MM.1S (cell line): ENCODE measurements at regions not wholly inside any gene's neighbourhood (a gene's known extent, or its start where the extent isn't known, plus 50 kb on each side); places are given as distances from the start of the nearest gene placed in this dataset.

Experiments
- CTCF ChIP-seq: fragments of 300-600 bp; sonication (generic); IDR thresholded peaks from 2 replicates; pipeline ENCODE4 v1.5.1; 2016; ENCODE audit warnings: antibody characterized with exemption, low read length, mixed read lengths
- EZH2 ChIP-seq: fragments of 300-600 bp; sonication (generic); optimal IDR thresholded peaks from 2 replicates; pipeline ENCODE3; 2017; ENCODE audit warnings: low read depth, mild to moderate bottlenecking, antibody characterized with exemption, low read length, mixed read lengths
- EZH2phosphoT487 ChIP-seq: fragments of 300-600 bp; sonication (generic); IDR thresholded peaks from 2 replicates; pipeline ENCODE4 v1.6.1; 2018; ENCODE audit warnings: antibody characterized with exemption, low read length

DNA sequence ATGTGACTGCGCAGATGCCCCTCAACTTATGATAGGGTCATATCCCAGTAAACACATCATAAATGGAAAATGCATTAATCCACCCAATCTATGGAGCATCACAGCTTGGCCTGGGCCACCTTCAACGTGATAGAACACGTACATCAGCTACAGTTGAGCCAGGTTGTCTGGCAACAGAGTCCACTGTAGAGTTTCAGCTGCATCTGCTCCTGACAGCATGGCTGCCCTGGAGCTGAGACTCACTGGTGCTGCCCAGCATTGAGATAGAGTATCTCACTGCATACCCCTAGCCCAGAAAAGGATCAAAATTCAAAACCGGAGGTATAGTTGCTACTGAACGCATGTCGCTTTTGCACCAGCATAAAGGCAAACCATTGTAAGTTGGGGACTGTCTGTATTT lies 437.7 kb upstream of the MKI67 start:
- no peak for TF ChIP-seq CTCF
- TF ChIP-seq EZH2, result no peak
- no peak for TF ChIP-seq EZH2phosphoT487
